ENCODE measurements at regions not wholly inside any gene's neighbourhood (a gene's known extent, or its start where the extent isn't known, plus 50 kb on each side); places are given as distances from the start of the nearest gene placed in this dataset.

DNA sequence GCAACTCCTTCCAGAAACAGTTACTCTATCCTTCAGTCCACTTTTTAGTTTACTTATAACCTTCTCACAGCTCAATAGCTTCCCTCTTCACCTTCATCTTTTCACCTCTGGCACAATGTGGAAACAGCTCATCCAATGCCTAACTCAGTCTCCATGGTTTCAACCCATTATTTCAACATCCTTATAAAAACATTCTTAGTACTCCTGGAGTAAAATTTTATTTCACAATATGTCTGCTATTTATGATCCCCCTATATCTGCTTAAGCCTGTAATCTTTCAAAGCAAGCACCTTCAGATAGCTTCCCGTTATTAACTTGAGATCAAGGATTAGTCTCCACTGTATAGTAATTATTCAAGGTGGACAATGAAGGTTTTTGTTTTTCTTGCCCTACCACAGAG lies 156.3 kb downstream of the GASK1B start:
- Histone ChIP-seq H3K27me3 (ENCODE audit: low read depth) (no peaks in the 10 kb centered on the region), H3K4me3 (no peak overlapping the region), H3K9me3 (no peaks in the 10 kb centered on the region), H3K27ac (no peak overlapping the region), H3K4me1 (peaks cover 15% of the 10 kb centered on the region), H3K36me3 (no peaks in the 10 kb centered on the region)
- DNase-seq (no peak), ATAC-seq (no peak)
- no peak for TF ChIP-seq CTCF (IDR thresholded peaks at IDR 0.05)
- intact Hi-C loops (cut with DNase I) = no loop called here

DNA sequence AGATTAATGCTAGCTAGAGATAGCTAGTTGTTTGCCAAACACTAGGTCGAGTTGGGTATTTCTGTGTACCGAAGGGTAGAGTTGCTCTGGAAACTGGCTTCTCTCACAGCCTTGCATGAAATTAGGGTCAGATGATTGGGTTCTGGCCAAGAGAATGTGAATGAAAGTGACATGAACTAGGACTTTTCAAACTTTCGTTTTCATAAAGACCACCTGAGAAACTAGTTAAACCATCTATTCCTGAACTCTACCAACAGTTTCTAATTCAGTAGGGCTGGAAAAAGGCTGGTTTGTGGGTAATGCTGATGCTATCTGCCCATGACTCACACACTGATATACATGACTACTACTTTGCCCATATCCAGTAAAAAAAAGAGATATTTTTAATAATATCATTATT lies 157.6 kb downstream of the GASK1B start:
- Histone ChIP-seq H3K36me3 (no peaks in the 10 kb centered on the region), H3K27me3 (ENCODE audit: low read depth) (no peaks in the 10 kb centered on the region), H3K27ac (no peak overlapping the region), H3K4me3 (no peak overlapping the region), H3K4me1 (peaks cover 6% of the 10 kb centered on the region), H3K9me3 (no peaks in the 10 kb centered on the region)
- intact Hi-C loops (cut with DNase I) = no loop called here
- no peak for ATAC-seq
- DNase-seq = no peak
- TF ChIP-seq CTCF (IDR thresholded peaks at IDR 0.05) = no peak

GRCh38 chr4:158013858-158014257 lies 159.0 kb downstream of the GASK1B start:
- H3K9me3 ChIP-seq = no peaks in the 10 kb centered on the region
- H3K4me3 ChIP-seq = no peak overlapping the region
- no peaks in the 10 kb centered on the region for H3K4me1 ChIP-seq
- intact Hi-C loops (cut with DNase I) = no loop called here
- TF ChIP-seq CTCF (IDR thresholded peaks at IDR 0.05) = no peak
- no peaks in the 10 kb centered on the region for H3K36me3 ChIP-seq
- DNase-seq (no peak), ATAC-seq (no peak)
- no peak overlapping the region for H3K27ac ChIP-seq
- H3K27me3 ChIP-seq (ENCODE audit: low read depth) = no peaks in the 10 kb centered on the region

- no peak for TF ChIP-seq CTCF (IDR thresholded peaks at IDR 0.05)
- H3K27me3 ChIP-seq (ENCODE audit: low read depth) = no peaks in the 10 kb centered on the region
- ATAC-seq = no peak
- H3K9me3 ChIP-seq = no peaks in the 10 kb centered on the region
- DNase-seq = no peak
- H3K27ac ChIP-seq = no peak overlapping the region
- H3K4me3 ChIP-seq = no peak overlapping the region
- intact Hi-C loops (cut with DNase I) = no loop called here
- H3K4me1 ChIP-seq = peaks cover 10% of the 10 kb centered on the region
- H3K36me3 ChIP-seq = no peaks in the 10 kb centered on the region
These were observed 162.5 kb downstream of the GASK1B start for GRCh38 chr4:158010361-158010760.

- no peaks in the 10 kb centered on the region for H3K36me3 ChIP-seq
- ATAC-seq (no peak), DNase-seq (no peak)
- no peak overlapping the region for H3K4me3 ChIP-seq
- H3K4me1 ChIP-seq = peaks cover 10% of the 10 kb centered on the region
- no peaks in the 10 kb centered on the region for H3K27me3 ChIP-seq (ENCODE audit: low read depth)
- no peak overlapping the region for H3K27ac ChIP-seq
- intact Hi-C loops (cut with DNase I) = no loop called here
- H3K9me3 ChIP-seq = no peaks in the 10 kb centered on the region
- TF ChIP-seq CTCF (IDR thresholded peaks at IDR 0.05) = no peak
These were observed 164.1 kb downstream of the GASK1B start for GRCh38 chr4:158008551-158009218.
